ENCODE measurements at regions not wholly inside any gene's neighbourhood (a gene's known extent, or its start where the extent isn't known, plus 50 kb on each side); places are given as distances from the start of the nearest gene placed in this dataset.

DNA sequence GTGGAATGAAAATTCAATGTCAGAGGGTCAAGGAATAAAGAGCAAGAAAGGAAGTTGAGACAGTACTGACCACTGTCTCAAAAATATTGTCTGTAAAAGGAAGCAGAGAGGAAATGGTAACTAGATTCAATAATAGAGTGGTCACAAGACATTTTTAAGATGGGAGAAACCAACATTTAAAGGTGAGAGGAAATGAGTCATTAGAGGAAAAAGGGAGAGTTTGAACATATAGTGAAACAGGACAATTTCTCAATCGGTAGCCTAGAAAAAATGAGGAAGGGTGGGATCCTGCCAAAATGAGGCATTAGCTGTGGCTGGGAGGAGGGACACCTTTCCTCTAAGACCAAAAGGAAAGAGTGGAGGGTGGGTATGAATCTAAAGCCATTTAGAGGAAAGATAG is 288.5 kb downstream of the SP3 start:
- TF ChIP-seq MYC (IDR thresholded peaks at IDR 0.05; ENCODE audit: low read depth, low read length): no peak
- DNase-seq (ENCODE audit: low read depth): peak; percentile 15
- no peak overlapping the region for H3K4me3 ChIP-seq (ENCODE audit: low read depth, low read length)

DNA sequence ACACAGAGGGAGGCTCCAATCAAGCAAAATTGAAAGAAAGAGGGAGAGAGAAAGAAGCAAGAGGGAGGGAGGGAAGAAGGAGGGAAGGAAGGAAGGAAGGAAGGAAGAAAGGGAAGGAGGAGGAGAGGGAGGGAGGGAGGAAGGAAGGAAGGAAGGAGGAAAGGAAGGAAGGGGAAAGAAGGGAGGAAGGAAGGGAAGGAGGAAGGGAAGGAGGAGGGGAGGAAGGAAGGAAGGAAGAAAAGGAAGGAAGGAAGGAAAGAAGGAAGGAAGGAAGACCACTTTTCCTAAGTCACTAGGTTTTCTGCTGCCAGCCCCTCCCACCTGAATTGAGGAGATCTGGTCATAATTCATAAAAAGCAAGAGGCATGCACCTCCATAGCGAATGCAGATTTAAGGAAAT is 287.0 kb downstream of the SP3 start:
- no peak overlapping the region for H3K4me3 ChIP-seq (ENCODE audit: low read depth, low read length)
- no peak for DNase-seq (ENCODE audit: low read depth)
- TF ChIP-seq, protein P1, sequence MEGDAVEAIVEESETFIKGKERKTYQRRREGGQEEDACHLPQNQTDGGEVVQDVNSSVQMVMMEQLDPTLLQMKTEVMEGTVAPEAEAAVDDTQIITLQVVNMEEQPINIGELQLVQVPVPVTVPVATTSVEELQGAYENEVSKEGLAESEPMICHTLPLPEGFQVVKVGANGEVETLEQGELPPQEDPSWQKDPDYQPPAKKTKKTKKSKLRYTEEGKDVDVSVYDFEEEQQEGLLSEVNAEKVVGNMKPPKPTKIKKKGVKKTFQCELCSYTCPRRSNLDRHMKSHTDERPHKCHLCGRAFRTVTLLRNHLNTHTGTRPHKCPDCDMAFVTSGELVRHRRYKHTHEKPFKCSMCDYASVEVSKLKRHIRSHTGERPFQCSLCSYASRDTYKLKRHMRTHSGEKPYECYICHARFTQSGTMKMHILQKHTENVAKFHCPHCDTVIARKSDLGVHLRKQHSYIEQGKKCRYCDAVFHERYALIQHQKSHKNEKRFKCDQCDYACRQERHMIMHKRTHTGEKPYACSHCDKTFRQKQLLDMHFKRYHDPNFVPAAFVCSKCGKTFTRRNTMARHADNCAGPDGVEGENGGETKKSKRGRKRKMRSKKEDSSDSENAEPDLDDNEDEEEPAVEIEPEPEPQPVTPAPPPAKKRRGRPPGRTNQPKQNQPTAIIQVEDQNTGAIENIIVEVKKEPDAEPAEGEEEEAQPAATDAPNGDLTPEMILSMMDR (IDR thresholded peaks at IDR 0.05; ENCODE audit: low read depth, low read length): no peak
- TF ChIP-seq, protein P2, sequence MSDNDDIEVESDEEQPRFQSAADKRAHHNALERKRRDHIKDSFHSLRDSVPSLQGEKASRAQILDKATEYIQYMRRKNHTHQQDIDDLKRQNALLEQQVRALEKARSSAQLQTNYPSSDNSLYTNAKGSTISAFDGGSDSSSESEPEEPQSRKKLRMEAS (IDR thresholded peaks at IDR 0.05; ENCODE audit: low read depth, low read length): no peak
- no peak for TF ChIP-seq MYC (IDR thresholded peaks at IDR 0.05; ENCODE audit: low read depth, low read length)
- TF ChIP-seq POLR2A (IDR thresholded peaks at IDR 0.05; ENCODE audit: extremely low read depth, insufficient read length): no peak

DNA sequence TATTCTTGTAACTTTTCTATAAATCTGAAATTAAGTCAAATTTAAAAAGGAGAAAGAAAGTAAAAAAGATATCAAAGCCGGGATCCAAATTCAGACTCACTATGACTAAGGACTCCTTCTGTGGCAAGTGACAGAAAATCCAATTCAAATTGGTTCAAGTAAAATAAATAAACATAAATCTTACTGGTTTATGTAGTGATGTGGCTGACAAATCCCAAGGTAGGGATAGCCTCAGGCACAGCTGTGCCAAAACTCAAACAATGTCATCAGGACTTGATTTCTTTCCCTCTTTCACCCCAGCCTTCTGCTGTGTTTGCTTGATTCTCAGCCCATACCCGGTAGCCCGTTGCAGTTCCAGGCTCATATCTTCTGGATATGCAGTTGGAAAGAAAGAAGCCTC is 284.6 kb downstream of the SP3 start:
- no peak for DNase-seq (ENCODE audit: low read depth)
- TF ChIP-seq POLR2A (IDR thresholded peaks at IDR 0.05; ENCODE audit: extremely low read depth, insufficient read length): no peak
- TF ChIP-seq, protein P1 (IDR thresholded peaks at IDR 0.05; ENCODE audit: low read depth, low read length): no peak
- no peak for TF ChIP-seq MYC (IDR thresholded peaks at IDR 0.05; ENCODE audit: low read depth, low read length)
- TF ChIP-seq, protein P2 (IDR thresholded peaks at IDR 0.05; ENCODE audit: low read depth, low read length): no peak

DNA sequence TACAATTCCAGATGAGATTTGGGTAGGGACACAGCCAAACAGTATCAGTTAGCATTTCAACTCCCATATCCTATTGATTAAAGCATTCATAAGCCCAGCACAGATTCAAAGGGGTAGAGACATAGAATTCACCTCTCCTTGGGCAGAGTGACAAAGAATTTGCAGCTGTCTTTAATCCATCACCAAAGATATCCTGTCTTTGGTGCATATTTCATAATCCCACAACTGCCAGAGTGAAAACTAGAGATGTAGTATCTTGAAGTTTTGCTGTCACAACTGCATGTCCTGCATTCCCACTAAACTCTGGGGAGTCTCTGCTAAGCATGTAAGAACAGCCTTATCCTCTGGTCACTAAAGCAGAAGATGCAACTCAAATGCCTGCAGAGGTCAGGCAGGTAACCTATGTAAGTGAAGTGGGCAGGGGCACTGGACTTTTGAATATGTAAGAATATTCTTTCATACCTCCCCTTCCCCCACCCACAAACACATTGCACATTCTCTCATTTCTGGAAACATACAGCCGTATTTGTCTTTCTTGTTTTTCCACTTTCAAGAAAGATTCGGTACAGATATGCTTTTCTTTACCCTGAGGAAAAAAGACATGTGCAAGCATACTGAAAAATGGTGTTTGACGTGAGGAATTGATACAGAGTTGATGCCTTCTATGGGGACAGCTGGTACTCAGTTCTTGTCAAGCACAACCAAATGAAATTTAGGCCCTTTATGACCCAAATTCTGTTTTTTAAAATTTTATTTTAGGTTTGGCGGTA is 283.1 kb downstream of the SP3 start:
- DNase-seq (ENCODE audit: low read depth): no peak
- H3K4me3 ChIP-seq (ENCODE audit: low read depth, low read length): no peak overlapping the region
- TF ChIP-seq MYC (IDR thresholded peaks at IDR 0.05; ENCODE audit: low read depth, low read length) (no peak), POLR2A (IDR thresholded peaks at IDR 0.05; ENCODE audit: extremely low read depth, insufficient read length) (no peak)
- TF ChIP-seq, protein P1 (IDR thresholded peaks at IDR 0.05; ENCODE audit: low read depth, low read length): no peak
- TF ChIP-seq, protein P2 (IDR thresholded peaks at IDR 0.05; ENCODE audit: low read depth, low read length): no peak

More for the DNA sequence above, 284.6 kb downstream of the SP3 start:
- no peak overlapping the region for H3K4me3 ChIP-seq (ENCODE audit: low read depth, low read length)

DNA sequence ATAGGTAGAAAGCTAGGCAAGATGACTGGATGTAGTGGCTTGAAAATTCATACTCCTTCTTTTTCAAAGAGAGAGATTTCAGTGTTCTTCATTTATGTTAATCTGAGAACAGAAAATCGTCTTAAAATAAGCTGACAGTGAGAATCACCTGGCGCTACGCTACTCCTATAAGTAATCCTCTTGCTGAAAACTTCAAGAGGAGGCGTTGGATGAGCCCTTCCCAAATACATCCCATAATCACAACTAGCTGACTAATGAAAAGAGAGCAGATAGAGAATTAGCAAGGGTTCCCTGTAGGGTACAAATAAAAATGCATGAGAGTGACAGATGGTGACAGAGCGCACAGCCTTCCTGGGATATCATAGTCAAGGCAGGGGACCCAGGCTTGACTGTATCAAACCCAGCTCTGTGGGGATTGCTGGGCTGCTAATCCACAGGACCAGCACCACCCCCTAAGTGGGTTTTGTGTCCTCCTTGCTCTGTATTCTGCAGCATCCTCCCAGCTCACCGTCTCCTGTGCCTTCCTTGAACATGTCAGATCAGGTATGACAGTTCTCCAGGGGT is 280.2 kb downstream of the SP3 start:
- DNase-seq (ENCODE audit: low read depth): no peak
- no peak overlapping the region for H3K4me3 ChIP-seq (ENCODE audit: low read depth, low read length)
- no peak for TF ChIP-seq POLR2A (IDR thresholded peaks at IDR 0.05; ENCODE audit: extremely low read depth, insufficient read length)
- TF ChIP-seq, protein P1 (IDR thresholded peaks at IDR 0.05; ENCODE audit: low read depth, low read length): no peak
- TF ChIP-seq MYC (IDR thresholded peaks at IDR 0.05; ENCODE audit: low read depth, low read length): no peak
- TF ChIP-seq, protein P2 (IDR thresholded peaks at IDR 0.05; ENCODE audit: low read depth, low read length): no peak

DNA sequence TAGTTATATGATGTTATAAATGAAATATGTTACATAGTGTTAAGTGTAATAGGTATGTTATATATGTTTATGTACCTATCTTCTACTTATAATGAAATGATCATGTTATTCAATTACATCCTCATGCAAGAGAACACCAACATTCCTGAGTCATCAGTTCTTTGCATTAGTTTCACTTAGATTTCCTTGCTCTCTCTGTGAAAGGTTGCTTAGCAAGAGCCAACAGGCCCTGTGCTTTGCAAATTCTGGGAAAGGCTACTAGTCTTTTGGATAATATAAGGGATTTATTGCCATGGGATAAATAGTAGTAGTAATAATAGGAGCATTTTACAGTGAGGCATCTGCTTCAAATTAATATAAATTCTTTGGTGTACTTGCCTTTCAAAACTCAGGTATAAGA is 274.8 kb downstream of the SP3 start:
- TF ChIP-seq POLR2A (IDR thresholded peaks at IDR 0.05; ENCODE audit: extremely low read depth, insufficient read length) (no peak), MYC (IDR thresholded peaks at IDR 0.05; ENCODE audit: low read depth, low read length) (no peak)
- TF ChIP-seq, protein P2 (IDR thresholded peaks at IDR 0.05; ENCODE audit: low read depth, low read length): no peak
- TF ChIP-seq, protein P1 (IDR thresholded peaks at IDR 0.05; ENCODE audit: low read depth, low read length): no peak
- DNase-seq (ENCODE audit: low read depth): no peak

More for the DNA sequence above, 274.8 kb downstream of the SP3 start:
- H3K4me3 ChIP-seq (ENCODE audit: low read depth, low read length): no peak overlapping the region

Measured in NB4 (cell line).